Muscle of arm (tissue), 1 donor: ENCODE measurements at regions not wholly inside any gene's neighbourhood (a gene's known extent, or its start where the extent isn't known, plus 50 kb on each side); places are given as distances from the start of the nearest gene placed in this dataset.

Experiments used
- DNase-seq: peaks from one replicate; pipeline ENCODE4 v3.0.0-alpha.2; 2013

GRCh38 chr2:10237392-10238321 lies 65.0 kb upstream of the HPCAL1 start:
- no peak for DNase-seq

- no peak for DNase-seq
Measured at GRCh38 chr2:10238396-10238795, 64.3 kb upstream of the HPCAL1 start.

- DNase-seq: no peak
Measured at GRCh38 chr2:10238991-10239485, 63.7 kb upstream of the HPCAL1 start.

GRCh38 chr2:10239561-10239967 lies 63.1 kb upstream of the HPCAL1 start:
- DNase-seq: no peak

- DNase-seq: no peak
Measured at GRCh38 chr2:10240161-10240681, 62.5 kb upstream of the HPCAL1 start.

DNA sequence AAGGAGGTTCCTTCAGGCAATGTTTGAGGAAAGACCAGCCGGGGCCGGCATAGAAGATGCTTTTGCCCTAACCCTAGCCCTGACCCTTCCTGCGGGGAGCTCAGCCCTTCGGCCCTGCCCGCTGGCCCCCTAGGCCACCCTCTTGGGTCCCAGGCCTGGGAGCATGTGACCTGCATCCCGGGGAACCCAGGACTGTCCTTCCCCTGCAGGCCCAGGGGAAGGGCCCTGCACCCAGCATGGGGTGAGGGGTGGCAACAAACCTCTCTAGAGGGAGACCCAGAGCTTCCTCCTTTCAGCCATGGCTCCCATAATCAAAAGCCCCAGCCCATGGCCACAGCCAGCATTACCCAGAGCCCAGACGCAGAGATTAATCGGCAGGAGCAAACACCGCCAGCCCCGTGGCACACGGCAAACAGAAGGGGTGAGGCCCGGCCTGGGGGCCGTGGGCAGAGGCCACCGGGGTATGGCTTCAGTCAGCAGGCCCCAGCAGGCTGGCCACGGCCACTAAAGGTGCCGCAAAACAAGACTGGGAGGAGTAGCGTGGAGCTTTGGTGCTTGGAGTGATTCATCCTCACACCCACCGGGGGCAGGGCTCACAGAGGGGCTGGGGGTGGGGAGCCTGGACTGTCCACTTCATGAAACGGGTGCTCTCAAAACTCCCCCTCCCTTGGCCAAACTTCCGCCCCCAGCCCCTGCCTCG lies 61.6 kb upstream of the HPCAL1 start:
- DNase-seq: no peak

- DNase-seq: no peak
Measured at GRCh38 chr2:10241641-10242430, 60.9 kb upstream of the HPCAL1 start.

- DNase-seq: no peak
Measured at GRCh38 chr2:10242451-10242850, 60.3 kb upstream of the HPCAL1 start.

DNA sequence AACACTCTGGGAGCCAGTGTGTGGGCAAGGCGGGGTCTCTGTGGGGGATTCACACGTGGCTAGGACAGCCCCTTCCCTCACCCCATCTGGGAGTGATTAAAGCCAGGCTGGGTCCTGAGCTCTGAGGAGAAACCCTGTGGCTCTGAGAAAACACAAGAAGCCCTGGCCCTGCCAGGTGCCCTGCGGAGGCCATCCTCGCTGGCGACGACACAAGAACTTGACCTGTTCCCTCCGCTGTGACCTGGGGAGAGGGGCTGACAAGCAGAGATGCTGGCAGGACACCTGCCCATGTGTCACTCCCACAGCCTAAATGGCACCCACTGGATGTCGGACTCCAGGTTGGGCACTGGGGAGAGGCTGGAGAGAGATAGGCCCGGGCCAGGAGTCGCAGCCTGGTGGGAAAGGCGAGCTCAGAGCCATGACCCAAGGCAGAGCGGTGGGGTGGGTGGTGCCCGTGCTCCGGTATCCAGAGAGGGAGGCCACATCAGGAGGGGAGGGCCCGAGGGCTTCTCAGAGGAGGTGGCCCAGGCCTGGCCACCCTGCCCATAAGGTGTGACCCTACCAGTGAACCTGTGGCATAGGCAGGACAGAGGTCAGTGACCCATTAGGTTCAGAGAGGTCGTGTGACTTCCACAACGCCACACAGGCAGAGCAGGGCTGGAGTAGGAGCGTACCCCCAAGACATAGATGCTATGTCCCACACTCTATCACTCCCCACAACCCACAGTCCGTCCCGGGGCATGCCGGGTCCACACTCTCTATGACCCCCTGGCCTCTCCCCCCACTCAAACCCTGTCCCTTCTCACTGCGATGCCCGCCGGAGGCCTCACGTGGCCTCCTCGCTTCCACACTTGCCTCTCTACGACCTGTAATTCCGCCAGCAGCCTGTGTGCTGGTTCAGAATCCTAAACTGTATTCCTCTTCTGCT lies 59.4 kb upstream of the HPCAL1 start:
- no peak for DNase-seq

- no peak for DNase-seq
Measured at GRCh38 chr2:10243926-10244270, 58.8 kb upstream of the HPCAL1 start.

DNA sequence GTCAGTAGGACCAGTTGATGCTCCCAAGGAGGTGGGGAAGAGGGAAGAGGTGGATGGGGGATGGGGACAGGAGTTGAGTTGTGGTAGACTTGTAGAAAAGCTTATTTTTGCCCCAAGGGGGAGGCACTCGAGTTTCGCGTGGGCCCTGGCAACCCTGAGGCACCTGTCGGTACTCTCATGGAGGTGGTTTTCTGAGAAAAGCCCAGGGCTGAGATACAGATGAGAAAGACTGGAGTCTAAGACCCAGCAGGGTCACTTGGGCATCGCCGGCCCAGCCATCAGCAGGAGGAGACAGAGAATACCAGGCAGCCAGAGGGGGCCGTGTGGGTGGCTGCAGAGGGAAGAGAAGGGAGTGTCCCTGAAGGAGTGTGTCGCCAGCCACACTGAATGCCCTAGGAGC lies 57.7 kb upstream of the HPCAL1 start:
- no peak for DNase-seq

DNA sequence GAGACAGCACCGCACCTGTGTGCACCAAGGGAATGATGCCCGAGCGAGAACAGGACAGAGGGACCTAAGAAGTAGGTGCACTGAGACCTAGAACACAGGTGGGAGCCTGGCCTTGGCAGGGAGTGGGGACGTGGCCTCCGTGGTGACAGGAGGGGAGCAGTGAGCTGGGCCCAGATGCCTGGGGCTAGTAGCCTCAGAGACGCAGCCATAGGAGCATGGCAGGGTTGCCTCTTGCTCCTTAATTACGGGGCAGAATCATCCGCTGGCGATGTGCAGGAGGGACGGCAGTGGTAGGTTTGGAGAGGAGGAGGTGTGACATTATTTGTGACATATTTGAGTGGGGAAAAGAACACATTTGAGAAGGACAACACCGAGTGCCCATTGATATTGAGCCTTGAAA lies 57.0 kb upstream of the HPCAL1 start:
- DNase-seq: no peak

DNA sequence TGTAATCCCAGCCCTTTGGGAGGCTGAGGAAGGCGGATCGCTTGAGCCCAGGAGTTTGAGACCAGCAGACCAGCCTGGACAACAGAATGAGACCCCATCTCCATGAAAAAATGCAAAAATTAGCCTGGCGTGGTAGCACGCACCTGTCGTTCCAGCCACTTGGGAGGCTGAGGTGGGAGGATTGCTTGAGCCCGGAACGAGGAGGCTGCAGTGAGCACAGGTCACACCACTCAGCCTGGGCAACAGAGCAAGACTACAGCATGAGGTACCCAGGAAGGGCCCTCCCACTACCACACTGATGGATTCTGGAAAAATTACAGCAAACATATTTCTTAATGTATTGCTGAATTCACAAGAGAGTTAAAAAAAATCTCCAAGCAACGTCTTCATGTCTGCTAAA lies 56.3 kb upstream of the HPCAL1 start:
- no peak for DNase-seq

DNA sequence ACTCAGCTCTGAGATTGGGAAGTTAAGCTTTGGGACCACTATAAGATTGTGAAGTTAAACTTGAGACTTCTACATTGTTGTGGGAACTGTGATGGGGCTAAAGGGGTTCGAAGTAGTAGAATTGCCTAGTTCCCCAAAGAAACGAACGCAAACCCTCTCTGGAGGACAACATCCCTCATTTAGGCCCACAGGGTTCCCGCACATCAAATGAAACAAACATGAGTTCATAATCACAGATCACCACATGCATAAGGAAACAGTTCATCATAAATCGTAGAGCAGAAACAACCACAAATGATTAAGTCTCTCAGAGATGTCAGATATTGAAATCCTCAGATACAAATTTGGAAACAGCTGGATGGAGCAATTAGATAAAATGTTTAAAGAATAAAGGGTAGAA lies 55.9 kb upstream of the HPCAL1 start:
- DNase-seq: no peak

- no peak for DNase-seq
Measured at GRCh38 chr2:10249798-10250197, 52.9 kb upstream of the HPCAL1 start.

DNA sequence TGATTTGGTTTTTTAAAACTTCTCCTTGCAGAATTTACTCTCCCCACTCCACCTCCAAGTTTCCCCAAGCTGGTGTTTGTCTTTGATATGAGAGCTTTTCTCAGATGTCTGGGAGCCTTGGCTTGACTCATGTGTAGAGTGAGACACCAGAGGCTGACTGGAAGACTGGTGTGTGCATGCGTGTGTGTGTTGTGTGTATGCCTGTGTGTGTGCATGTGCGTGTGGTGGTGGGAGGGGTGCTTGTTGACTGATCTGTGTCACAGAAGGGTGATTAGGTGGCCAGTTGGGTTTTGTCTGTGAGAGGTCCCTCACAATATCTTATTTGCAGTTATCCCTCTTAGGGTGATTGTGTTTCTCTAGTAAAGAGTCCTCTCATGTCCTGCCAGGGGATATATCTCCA lies 50.5 kb upstream of the HPCAL1 start:
- DNase-seq: no peak

DNA sequence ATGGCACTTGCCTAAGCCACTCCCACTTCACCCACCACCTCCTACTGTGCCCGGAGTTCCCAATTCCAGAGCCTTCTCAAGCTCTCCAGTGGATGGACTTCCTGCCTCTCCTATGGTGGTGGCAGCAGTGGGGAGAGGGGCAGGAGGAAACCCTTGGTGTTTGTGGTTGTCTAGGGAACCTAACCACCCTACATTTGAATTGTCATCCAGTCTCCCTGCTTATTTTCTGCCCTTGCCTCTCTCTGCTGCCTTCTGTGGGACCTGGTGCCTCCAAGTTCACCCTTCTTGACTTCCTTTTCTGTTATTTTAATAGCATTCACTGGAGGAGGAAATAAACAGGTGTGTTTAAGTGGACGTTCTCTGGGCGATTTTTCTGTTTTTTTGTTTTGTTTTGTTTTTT lies 50.0 kb upstream of the HPCAL1 start:
- DNase-seq: no peak
